Kidney epithelial cell (primary cell): ENCODE measurements at regions not wholly inside any gene's neighbourhood (a gene's known extent, or its start where the extent isn't known, plus 50 kb on each side); places are given as distances from the start of the nearest gene placed in this dataset.

Experiments used
- DNase-seq: peaks from one replicate; pipeline ENCODE4 v3.0.0-alpha.2; 2010; ENCODE audit warnings: low read depth
- H3K27me3 ChIP-seq: 2 replicates; pipeline ENCODE4 v1.6.0; 2011; ENCODE audit warnings: low read length; ENCODE audit not compliant: control insufficient read depth, insufficient read depth
- H3K36me3 ChIP-seq: 2 replicates; pipeline ENCODE4 v1.5.1; 2011; ENCODE audit warnings: low read length; ENCODE audit not compliant: control insufficient read depth, insufficient read depth
- H3K4me3 ChIP-seq: 2 replicates; pipeline ENCODE4 v1.5.1; 2011; ENCODE audit warnings: low read depth, mild to moderate bottlenecking, control low read depth, low read length
- CTCF ChIP-seq: IDR thresholded peaks from 2 replicates; pipeline ENCODE4 v1.5.1; 2011; ENCODE audit warnings: mild to moderate bottlenecking, moderate library complexity, low read length, control low read depth, inconsistent platforms; ENCODE audit not compliant: insufficient read depth, poor library complexity, severe bottlenecking

DNA sequence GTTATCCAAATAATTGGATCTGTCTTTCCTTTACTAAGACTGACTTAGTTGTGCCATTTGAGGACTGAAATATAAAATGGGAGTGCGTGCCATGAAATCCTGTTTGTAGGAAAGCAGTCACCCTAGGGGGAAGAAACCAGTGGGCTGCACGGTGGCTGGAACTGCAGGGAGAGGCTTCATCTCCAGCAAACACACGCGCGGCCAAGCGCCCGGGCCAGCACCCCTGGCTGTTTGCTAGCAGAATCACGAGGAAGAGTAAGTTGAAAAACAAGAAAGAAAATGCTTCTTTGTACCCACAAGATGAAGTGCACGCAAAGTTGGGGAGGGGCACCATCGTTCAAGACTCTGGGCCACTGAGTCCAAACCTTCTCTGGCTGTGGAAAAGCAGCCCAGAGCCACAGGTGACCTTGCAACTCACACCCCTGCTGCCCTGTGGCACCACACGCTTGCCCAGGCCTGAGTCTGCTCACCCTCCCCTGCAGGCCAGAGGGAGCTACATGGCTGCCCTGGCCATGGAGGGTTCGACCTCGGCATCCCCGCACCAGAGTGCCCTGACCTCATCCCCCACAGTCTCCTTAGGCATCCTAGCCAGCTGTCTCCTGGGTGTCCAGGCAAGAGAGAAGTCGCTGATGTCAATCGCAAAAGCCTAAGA lies 55.2 kb downstream of the IRX2 start:
- H3K4me3 ChIP-seq: no peak overlapping the region
- H3K36me3 ChIP-seq: no peaks in the 10 kb centered on the region
- DNase-seq: no peak
- TF ChIP-seq CTCF: no peak
- no peaks in the 10 kb centered on the region for H3K27me3 ChIP-seq

DNA sequence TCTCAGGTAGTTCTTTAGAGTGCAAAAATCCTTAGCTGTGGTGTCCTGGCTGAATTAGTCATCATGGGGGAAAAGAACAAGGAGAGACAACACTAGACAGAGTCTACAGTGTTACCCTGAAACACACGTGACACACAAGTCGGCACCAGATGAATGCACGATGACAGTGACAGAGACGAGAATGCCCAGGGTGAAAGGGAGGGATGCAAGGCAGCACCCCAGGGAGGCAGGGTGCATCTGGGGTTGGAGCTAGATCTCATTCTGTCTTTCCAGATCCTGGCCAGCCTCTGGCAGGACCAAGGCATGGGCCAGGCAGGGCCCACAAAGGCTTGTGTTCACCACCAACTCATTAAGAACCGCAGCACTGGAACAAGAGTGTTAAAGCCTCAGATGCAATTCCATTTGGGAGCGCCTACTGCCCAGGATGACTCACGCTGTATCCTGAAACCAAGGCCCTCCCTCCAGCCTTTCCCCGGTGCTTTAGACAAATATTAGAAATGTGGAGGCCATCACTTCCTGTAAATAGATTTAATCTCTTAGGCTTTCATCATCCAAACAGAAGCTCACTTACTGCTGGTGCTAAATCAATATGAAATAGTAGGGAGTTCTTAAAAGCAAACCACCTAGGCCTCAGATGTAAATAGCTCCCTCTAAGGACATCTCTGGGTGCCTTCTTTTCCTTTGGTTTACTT lies 56.1 kb downstream of the IRX2 start:
- Histone ChIP-seq H3K27me3 (no peaks in the 10 kb centered on the region), H3K4me3 (no peak overlapping the region), H3K36me3 (no peaks in the 10 kb centered on the region)
- no peak for TF ChIP-seq CTCF
- no peak for DNase-seq

DNA sequence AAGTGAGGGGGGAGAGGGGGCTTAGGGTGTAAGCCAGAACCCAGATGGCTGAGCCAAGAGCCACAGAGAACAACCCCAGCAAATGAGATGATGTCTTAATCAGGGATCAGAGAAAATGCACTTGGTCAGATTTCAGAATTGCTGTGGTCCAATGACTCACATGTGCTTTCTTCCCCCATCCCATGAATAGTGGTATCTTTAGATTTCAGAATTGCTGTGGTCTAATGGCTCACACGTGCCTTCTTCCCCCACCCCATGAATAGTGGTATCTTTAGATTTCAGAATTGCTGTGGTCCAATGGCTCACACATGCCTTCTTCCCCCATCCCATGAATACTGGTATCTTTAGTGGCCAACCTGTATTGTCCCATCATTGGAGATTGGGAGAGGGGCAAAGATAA lies 59.9 kb downstream of the IRX2 start:
- Histone ChIP-seq H3K4me3 (no peak overlapping the region), H3K27me3 (no peaks in the 10 kb centered on the region), H3K36me3 (no peaks in the 10 kb centered on the region)
- no peak for TF ChIP-seq CTCF
- DNase-seq: no peak

- Histone ChIP-seq H3K36me3 (no peaks in the 10 kb centered on the region), H3K27me3 (no peaks in the 10 kb centered on the region), H3K4me3 (no peak overlapping the region)
- no peak for DNase-seq
- TF ChIP-seq CTCF: no peak
Observed at GRCh38 chr5:2690293-2690692, 61.2 kb downstream of the IRX2 start.

- no peak for DNase-seq
- no peak for TF ChIP-seq CTCF
- H3K36me3 ChIP-seq: no peaks in the 10 kb centered on the region
Observed at GRCh38 chr5:2688586-2688985, 62.9 kb downstream of the IRX2 start.

DNA sequence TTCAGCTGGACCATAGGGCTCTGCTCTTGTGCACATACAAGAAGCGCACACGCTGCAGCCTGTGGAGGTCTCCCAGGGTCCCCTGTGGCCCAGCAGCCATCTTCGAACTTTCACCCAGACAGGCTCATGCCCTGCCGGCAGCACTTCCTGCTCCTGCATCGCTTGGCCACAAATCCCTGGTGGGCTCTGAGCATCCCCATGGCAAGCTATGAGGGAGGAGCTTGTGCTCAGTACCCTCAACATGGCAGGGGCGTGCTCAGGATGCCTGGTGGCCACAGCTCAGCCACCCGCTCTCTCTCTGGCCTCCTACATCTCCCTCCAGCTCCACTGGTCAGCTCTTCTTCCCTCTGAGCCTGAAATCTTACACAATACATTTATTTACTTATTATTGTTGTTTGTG lies 63.7 kb downstream of the IRX2 start:
- TF ChIP-seq CTCF: no peak
- Histone ChIP-seq H3K4me3 (no peak overlapping the region), H3K27me3 (no peaks in the 10 kb centered on the region), H3K36me3 (no peaks in the 10 kb centered on the region)
- no peak for DNase-seq

More at GRCh38 chr5:2688586-2688985, 62.9 kb downstream of the IRX2 start:
- Histone ChIP-seq H3K4me3 (no peak overlapping the region), H3K27me3 (no peaks in the 10 kb centered on the region)
